Anterior cingulate cortex (tissue), 58 donors: ENCODE measurements at regions not wholly inside any gene's neighbourhood (a gene's known extent, or its start where the extent isn't known, plus 50 kb on each side); places are given as distances from the start of the nearest gene placed in this dataset.
A peak's percentile ranks its signal among the peaks of the same experiment; 100 is the strongest.

ENCODE experiments used
- DNase-seq, 58 donors: peaks; one replicate each; lab custom pipeline; 2025; lab: John Stamatoyannopoulos, UW

DNA sequence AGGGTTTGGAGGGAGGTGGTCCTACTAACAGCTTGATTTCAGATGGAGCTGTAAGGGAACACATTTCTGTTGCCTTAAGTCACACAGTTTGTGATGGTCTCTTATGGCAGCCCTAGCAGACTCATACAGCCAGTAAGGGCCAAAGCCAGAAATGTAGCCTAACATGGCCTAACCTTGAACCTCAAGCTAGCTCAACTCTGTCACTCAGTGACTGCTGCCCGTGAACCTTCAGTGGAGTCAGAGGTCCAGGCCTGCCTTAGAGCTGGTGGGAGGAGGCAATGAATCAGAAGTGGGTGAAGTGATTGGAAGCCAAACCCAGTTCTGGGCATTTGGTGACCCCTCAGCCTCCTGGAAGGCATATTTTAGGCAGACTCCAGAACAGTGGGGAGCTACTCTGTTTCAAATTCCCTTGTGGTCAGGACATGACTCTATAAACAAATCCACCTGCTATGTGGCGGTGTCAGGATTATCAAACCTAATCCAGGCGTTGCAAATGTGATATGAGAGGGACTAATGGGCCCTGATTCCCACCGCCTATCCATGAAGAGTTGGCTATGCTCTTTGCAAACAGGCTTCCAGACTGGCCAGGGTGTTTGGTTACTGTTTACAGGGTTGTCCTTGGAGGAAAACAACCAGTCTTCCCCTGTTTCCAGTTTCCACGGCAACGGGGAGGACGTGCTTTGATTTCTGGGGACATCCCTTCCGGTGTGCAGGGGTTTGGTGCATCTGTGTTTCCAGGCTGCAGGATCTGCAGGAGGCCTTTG lies 105.9 kb upstream of the AGBL1 start:
- DNase-seq, result peak in 8 of 58 donors; percentile 1 to 30 (median 4)

DNA sequence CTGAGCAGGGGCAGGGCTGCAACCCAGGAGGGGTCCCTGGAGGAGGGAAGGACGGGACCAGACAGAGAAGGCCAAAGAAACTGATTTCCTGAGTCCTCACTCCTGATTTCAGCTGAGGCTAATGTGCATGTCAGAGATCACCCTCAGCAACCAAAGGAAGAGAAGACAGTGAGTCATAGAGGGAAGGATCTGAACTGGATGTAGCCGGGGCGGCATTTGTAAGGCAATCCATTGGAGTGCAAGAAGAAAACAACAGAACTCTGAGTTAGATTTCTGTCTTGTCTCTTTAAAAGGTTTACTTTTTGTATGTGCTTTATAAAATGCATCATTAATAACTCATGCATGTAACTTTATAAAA lies 105.3 kb upstream of the AGBL1 start:
- DNase-seq, result no peak

DNA sequence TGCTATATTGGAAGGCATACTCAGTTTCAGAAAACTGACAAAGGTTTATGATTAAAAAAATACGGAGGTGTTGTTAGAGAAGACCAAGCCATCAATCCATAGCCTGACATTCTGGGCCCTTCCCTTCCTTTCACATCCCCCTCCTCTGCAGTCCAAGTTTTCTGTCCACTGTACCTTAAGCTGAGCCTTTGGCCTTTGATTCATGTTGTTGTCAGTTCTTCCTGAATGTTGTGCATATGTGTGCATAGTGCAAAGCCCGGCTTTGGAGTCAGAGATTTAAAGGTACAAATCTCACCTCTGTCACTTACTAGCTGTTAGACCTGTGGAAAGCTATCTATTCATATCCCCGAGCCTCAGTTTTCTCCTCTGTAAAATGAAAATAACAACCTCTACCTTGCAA lies 104.9 kb upstream of the AGBL1 start:
- DNase-seq, result no peak

GRCh38 chr15:85976102-85976501 lies 103.6 kb upstream of the AGBL1 start:
- no peak for DNase-seq

- no peak for DNase-seq
Measured at GRCh38 chr15:85976986-85977385, 102.7 kb upstream of the AGBL1 start.

DNA sequence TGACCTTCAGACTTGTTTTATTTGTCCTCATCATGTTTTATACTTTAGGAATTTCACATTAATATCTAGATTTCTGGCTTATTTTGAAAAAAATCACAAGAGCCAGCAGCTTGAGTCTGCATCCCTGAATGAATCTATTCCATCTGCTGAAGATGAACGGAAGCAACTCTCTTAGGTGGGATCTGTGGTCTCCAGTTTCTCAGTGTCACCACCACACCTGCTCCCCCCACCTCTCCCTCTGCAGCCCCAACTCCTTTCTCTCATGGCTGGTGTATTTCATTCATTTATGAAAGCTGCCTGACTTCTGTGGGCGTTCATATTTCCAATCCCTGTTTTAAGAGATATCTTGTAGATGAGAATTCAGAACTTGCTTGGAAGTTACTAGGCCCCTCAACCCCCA lies 102.1 kb upstream of the AGBL1 start:
- DNase-seq, result no peak

GRCh38 chr15:85979929-85980328 lies 99.7 kb upstream of the AGBL1 start:
- no peak for DNase-seq

- no peak for DNase-seq
Measured at GRCh38 chr15:85980946-85981345, 98.7 kb upstream of the AGBL1 start.

DNA sequence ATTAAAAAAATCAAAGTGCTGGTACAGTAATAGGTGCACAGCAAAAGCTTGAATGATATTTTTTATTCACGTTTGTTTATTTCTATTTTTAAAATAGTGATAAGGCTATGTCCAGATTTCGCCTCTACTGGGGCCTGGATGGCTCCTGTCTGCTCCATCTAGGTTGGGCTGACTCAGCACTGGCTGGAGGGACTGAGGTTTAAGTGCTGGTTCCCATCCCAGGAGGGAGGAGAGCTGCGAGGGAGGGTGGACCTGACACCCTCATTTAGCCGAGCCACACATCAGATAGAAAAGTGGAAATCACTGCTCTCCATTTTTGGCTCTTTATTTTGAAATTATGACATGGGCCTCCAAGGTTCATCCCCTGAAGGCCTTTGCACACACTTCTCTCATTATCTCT lies 95.4 kb upstream of the AGBL1 start:
- DNase-seq, result no peak

GRCh38 chr15:85986116-85986515 lies 93.6 kb upstream of the AGBL1 start:
- no peak for DNase-seq

GRCh38 chr15:85986741-85987140 lies 92.9 kb upstream of the AGBL1 start:
- DNase-seq, result no peak

- no peak for DNase-seq
Measured at GRCh38 chr15:85988741-85989140, 90.9 kb upstream of the AGBL1 start.

DNA sequence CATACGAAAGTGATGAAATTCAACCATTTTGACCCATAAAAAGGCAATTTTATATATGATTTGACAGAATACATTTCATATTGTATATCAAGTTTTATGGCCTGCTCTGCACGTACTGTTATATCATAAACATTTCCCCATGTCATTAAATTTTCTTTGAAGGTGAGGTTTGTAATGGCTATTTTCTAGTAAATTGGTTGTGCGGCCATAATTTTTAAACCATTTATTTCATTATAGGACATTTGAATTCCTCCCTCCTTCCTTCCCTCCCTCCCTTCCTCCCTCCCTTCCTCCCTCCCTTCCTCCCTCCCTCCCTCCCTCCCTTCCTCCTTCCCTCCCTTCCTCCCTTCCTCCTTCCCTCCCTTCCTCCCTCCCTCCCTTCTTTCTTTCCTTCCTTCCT lies 87.4 kb upstream of the AGBL1 start:
- DNase-seq, result no peak

DNA sequence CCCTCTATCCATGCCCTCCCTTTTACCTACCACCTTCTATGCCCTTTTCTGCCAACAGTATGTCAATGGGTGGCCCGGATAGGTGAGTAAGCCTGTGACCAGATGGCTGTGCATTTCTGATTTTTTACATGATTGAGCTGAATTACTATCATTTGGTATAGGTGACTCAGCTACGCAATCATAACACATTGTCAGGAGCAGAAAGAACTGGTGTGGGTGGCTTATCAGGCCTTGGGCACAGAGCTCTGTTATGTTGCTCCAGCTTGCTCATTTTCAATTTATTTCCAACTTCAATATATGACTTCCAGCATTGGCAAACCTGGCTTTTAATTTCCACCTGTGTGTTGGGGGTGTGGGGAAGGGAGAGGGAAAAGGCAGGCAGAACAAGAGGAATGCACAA lies 86.6 kb upstream of the AGBL1 start:
- DNase-seq, result no peak

GRCh38 chr15:85997618-85998017 lies 82.1 kb upstream of the AGBL1 start:
- DNase-seq, result no peak

- no peak for DNase-seq
Measured at GRCh38 chr15:85999658-86000057, 80.0 kb upstream of the AGBL1 start.

DNA sequence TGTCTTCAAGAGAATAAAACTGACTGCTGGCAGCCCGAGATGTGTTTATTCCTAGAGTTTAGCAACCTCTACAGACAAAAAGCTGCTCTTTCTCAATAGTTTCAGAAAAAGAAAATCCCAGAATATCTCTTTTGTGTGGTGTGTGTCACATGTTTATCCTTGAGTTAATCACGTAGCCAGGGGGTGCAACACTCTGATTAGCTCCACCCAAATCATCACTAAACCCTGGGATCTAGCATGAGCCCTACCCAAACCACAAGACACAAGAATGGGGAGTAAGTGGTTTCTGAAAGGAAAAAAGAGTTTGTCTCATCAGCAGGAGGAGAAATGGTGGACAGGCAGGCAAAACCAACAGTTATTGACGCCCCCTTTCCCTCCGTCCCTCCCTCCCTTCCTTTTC lies 78.5 kb upstream of the AGBL1 start:
- no peak for DNase-seq

GRCh38 chr15:86002444-86002843 lies 77.2 kb upstream of the AGBL1 start:
- DNase-seq, result no peak

GRCh38 chr15:86004061-86004460 lies 75.6 kb upstream of the AGBL1 start:
- DNase-seq, result no peak

- DNase-seq, result no peak
Measured at GRCh38 chr15:86006546-86006945, 73.1 kb upstream of the AGBL1 start.

- no peak for DNase-seq
Measured at GRCh38 chr15:86009727-86010126, 69.9 kb upstream of the AGBL1 start.

- no peak for DNase-seq
Measured at GRCh38 chr15:86010398-86010797, 69.3 kb upstream of the AGBL1 start.

DNA sequence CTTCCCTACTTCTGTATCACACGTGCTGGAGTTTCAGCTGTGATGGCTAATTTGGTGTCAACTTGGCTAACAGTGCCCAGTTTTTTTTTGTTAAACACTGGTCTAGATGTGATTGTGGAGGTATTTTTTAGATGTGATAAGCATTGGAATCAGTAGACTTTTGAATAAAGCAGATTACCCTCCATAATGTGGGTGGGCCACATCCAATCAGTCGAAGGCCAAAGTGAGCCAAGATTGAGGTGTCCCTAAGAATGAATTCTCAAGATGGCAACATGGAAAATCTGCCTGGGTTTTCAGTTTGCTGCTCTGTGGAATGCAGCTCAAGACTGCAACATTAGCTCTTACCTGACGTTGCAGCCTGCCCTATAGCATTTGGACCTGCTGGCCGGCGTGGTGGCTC lies 68.8 kb upstream of the AGBL1 start:
- DNase-seq, result no peak
